ENCODE measurements at regions not wholly inside any gene's neighbourhood (a gene's known extent, or its start where the extent isn't known, plus 50 kb on each side); places are given as distances from the start of the nearest gene placed in this dataset.

- TF ChIP-seq, protein P1, sequence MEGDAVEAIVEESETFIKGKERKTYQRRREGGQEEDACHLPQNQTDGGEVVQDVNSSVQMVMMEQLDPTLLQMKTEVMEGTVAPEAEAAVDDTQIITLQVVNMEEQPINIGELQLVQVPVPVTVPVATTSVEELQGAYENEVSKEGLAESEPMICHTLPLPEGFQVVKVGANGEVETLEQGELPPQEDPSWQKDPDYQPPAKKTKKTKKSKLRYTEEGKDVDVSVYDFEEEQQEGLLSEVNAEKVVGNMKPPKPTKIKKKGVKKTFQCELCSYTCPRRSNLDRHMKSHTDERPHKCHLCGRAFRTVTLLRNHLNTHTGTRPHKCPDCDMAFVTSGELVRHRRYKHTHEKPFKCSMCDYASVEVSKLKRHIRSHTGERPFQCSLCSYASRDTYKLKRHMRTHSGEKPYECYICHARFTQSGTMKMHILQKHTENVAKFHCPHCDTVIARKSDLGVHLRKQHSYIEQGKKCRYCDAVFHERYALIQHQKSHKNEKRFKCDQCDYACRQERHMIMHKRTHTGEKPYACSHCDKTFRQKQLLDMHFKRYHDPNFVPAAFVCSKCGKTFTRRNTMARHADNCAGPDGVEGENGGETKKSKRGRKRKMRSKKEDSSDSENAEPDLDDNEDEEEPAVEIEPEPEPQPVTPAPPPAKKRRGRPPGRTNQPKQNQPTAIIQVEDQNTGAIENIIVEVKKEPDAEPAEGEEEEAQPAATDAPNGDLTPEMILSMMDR (IDR thresholded peaks at IDR 0.05; ENCODE audit: insufficient read depth, low read length, poor library complexity, severe bottlenecking) = no peak
- no peak for TF ChIP-seq EZH2phosphoT487 (conservative IDR thresholded peaks at IDR 0.05; ENCODE audit: low read length)
Measured at GRCh38 chr7:91550931-91551330, 286.7 kb downstream of the FZD1 start.

Measured in SU-DHL-6 (cell line).